GM19452 (cell line): ENCODE measurements at regions not wholly inside any gene's neighbourhood (a gene's known extent, or its start where the extent isn't known, plus 50 kb on each side); places are given as distances from the start of the nearest gene placed in this dataset.

Experiments used
- ATAC-seq: cut with Tn5 transposase; IDR thresholded peaks from one replicate; pipeline ENCODE4 v1.9.1; 2021; ENCODE audit not compliant: unreplicated experiment

DNA sequence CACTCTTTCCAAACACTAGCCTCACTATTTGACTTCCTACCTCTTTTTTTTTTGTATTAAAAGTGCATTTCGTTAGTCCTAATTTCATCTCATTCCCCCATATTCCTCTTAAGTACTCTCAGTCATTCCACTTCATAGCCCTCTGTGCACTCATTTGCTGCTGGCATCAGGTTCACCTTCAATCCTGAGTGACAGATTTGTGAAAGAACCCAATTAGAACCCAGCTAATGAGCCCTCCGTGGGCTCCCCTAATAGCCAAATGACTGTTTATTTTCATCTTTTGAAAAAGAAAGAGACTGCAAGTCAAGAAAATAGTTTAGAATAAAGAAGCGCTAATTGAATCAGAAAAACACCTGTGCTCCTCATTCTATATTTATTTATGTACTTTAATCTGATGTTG lies 512.1 kb upstream of the LRATD1 start:
- no peak for ATAC-seq

DNA sequence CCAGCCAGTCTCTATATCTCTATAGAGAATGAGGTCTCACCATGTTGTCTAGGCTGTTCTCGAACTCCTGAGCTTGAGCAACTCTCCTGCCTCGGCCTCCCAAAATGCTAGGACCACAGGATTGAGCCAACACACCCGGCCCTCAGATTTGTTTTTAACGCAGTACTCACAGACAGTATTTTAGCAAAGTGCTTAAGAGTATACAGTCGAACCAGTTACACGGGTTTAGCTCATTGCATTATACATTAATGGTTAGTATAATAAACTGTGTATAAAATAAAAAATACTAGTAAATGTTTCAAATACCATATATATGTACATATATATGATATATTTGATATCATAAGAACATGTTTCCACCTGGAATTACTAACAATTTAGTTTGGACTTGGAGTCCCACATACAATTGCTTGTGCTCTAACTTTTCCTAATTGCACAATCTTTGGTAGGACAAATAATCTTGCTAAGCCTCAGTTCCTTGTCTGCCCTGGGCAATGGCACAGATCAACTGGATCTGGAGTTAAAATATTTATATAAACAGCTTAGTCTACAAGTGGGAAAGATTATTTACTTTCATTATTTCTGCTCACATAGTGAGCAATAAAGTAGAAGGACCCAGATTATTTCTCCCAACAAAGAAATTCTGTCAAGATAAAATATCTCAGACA lies 508.9 kb upstream of the LRATD1 start:
- ATAC-seq: no peak

- ATAC-seq: no peak
Measured at GRCh38 chr2:14125624-14126293, 506.8 kb upstream of the LRATD1 start.

DNA sequence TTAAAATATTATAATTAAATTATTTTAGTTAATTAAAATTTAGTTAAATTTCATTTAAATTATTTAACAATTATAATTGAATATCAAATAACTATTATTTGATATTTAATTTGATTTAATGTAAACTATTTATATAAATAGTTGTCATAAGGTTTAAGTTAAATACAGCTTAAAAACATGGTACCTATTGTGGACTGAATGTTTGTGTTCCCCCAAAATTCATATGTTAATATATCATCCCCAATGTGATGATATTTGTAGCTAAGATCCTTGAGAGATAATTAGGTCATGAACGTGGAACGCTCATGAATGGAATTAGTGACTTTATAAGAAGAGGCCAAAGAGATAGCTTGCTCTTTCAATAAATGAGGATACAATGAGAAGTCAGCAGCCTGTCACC lies 505.7 kb upstream of the LRATD1 start:
- ATAC-seq: no peak

- ATAC-seq: no peak
Measured at GRCh38 chr2:14127765-14128164, 504.8 kb upstream of the LRATD1 start.

- no peak for ATAC-seq
Measured at GRCh38 chr2:14132386-14132785, 500.1 kb upstream of the LRATD1 start.

DNA sequence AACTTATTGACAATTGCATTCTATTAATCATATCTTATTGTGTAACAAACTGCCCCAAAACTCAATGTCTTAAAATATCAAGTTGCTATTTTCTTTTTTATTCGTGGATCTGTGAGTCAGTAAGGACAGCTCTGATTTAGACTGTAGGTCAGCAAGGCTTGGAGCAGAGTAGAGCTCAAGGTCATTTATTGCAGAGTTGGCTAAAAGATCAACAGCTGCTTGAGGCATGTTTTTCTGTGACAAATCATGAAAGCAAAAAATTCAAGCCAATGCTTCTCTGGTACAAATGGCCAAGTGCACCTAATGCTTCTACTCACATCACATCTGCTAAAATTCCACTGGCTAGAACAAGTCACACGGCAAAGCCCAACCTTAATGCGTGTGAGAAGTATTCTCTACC lies 497.7 kb upstream of the LRATD1 start:
- ATAC-seq: no peak

DNA sequence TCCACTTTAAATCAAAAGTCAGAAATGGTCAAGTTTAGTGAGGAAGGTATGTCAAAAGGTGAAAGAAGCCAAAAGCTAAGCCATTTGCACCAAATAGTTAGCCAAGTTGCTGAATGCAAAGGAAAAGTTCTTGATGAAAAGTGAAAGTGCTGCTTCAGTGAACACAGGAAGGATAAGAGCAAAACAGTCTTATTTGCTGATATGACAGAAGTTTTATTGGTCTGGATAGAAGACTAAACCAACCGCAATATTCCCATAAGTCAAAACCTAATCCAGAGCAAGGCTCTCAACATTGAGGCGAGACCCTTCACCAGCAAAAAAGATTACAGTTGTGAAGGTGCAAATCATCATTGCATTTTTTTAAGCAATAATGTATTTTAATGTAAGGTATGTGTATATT lies 496.5 kb upstream of the LRATD1 start:
- ATAC-seq: no peak

GRCh38 chr2:14137643-14138042 lies 494.9 kb upstream of the LRATD1 start:
- ATAC-seq: no peak

DNA sequence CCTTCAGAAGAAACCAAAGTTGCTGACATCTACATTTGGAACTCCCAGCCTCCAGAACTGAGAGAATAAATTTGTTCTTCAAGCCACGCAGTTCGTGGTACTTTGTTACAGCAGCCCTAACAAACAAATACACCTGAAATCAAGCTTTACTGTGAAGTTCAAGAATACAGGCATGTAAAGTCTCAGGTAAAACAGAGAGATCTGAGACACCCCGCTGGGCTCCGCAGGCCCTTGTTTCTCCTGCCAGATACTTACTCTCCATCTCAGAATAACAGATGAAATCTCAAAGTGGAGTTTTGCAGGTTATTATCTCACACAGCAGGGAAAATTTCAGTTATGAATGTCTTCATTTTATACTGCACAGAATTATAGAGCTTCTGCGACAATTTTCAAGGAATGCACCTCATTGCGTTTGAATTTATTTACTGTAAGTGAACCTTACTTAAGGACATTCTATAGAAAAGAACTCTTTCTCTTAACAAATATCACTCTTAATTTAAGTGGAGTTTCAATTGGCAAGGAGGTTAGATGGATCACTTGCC lies 492.4 kb upstream of the LRATD1 start:
- no peak for ATAC-seq

DNA sequence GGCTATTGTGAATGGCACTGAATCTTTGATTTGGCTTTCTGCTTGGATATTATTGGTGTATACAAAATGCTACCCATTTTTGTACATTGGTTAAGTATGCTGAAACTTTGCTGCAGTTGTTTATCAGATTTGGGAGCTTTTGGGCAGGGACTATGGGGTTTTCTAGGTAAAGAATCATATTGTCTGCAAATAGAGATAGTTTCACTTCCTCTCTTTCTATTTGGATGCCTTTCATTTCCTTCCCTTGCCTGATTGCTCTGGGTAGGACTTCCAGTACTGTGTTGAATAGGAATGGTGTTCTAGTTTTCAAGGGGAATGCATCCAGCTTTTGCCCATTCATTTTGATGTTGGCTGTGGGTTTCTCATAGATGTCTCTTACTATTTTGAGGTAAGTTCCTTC lies 489.1 kb upstream of the LRATD1 start:
- ATAC-seq: no peak

GRCh38 chr2:14148216-14148615 lies 484.3 kb upstream of the LRATD1 start:
- no peak for ATAC-seq

- ATAC-seq: no peak
Measured at GRCh38 chr2:14157816-14158215, 474.7 kb upstream of the LRATD1 start.

GRCh38 chr2:14180333-14180732 lies 452.2 kb upstream of the LRATD1 start:
- ATAC-seq: no peak

- no peak for ATAC-seq
Measured at GRCh38 chr2:14182227-14182946, 450.1 kb upstream of the LRATD1 start.

- no peak for ATAC-seq
Measured at GRCh38 chr2:14185906-14186305, 446.6 kb upstream of the LRATD1 start.

DNA sequence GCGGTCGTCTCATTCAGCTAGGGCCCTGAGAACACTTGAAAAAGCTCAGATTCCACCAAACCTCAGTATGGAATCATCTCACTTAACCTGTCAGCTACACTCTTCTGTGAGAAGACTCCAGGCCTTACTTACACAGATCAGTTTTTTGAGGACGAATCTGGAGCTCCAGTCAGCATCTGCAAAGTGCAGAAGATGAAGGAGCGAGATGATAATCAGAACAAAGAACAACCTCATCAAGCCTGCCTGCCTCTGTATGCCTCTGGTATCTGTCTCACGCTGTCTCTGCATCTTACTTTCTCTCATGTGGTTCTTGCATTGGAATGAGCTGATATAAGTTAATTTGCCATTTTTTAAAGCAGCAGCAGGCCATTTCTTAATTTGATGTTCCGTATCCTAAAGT lies 444.1 kb upstream of the LRATD1 start:
- no peak for ATAC-seq

- ATAC-seq: no peak
Measured at GRCh38 chr2:14189929-14190328, 442.6 kb upstream of the LRATD1 start.

DNA sequence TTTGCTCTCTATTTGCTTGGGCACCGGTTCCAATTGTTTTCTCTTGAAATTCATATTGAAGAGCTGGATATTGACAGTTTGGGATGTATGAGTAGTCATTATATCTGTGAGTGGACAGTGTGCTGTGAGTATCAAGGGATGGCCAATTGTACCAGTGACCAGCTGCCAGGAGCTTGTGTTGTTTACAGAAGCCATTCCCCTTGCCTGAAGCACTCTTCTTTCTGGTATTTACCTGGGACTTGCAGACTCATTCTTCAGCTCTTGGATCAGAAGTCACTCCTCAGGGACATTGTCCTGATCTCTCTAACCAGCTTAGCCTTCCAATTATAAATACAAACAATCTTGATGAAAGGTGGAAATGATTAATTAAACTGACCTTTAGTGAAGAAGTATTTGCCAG lies 438.3 kb upstream of the LRATD1 start:
- no peak for ATAC-seq

DNA sequence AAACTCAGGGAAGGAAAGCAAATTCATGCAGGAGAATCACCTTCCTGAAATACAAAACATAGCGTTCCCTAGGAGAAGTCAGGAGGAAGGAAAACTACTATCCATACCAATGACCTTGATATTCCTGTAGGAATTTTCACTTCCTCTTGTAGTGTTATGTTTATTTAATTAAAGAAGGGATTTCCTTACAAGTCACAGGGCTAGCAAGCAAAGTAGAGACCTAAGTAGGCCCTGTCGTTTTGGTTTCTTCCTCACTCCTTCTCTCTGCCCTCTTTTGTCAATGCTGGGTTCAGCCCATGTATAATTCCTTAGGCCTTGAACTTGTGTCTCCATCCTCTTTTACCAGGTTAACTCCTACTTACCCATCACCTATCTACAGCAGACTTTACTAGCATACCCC lies 435.2 kb upstream of the LRATD1 start:
- ATAC-seq: no peak

DNA sequence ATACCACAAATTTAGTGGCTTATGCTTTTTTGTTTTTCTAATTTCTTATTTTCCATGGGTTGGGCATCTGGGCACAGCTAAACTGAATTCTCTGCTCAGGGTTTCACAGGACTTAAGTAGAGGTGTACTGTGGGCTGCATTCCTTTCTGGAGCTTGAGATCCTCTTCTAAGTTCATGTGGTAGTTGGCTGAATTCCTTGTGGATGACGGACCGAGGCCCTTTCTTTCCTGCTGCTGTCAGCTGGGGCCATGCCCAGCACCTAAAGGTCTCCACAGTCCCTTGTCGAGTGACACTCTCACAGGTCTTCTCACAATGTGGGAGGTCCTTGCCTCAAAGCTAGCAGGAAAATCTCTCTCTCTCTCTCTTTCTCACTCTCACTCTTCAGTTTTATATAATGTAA lies 433.5 kb upstream of the LRATD1 start:
- no peak for ATAC-seq

- no peak for ATAC-seq
Measured at GRCh38 chr2:14219306-14219705, 413.2 kb upstream of the LRATD1 start.
